HG03064 (cell line): ENCODE measurements at regions not wholly inside any gene's neighbourhood (a gene's known extent, or its start where the extent isn't known, plus 50 kb on each side); places are given as distances from the start of the nearest gene placed in this dataset.

Source experiments
- ATAC-seq: cut with Tn5 transposase; IDR thresholded peaks from one replicate; pipeline ENCODE4 v1.9.1; 2021; ENCODE audit warnings: low read depth; ENCODE audit not compliant: unreplicated experiment

GRCh38 chr9:31790720-31791119, 593.7 kb upstream of the ACO1 start:
- ATAC-seq = no peak

GRCh38 chr9:31799953-31800609, 584.4 kb upstream of the ACO1 start:
- ATAC-seq = no peak

GRCh38 chr9:31807574-31808256, 576.7 kb upstream of the ACO1 start:
- ATAC-seq = no peak

- no peak for ATAC-seq
Measured at GRCh38 chr9:31808766-31809165, 575.7 kb upstream of the ACO1 start.

- ATAC-seq = no peak
Measured at GRCh38 chr9:31820426-31820825, 564.0 kb upstream of the ACO1 start.

- no peak for ATAC-seq
Measured at GRCh38 chr9:31821583-31821982, 562.9 kb upstream of the ACO1 start.

- no peak for ATAC-seq
Measured at GRCh38 chr9:31823365-31823764, 561.1 kb upstream of the ACO1 start.

GRCh38 chr9:31824860-31825259, 559.6 kb upstream of the ACO1 start:
- no peak for ATAC-seq

GRCh38 chr9:31837211-31837610, 547.2 kb upstream of the ACO1 start:
- ATAC-seq = no peak

GRCh38 chr9:31839273-31839672, 545.2 kb upstream of the ACO1 start:
- no peak for ATAC-seq

GRCh38 chr9:31840702-31841101, 543.7 kb upstream of the ACO1 start:
- ATAC-seq = no peak

GRCh38 chr9:31847963-31848362, 536.5 kb upstream of the ACO1 start:
- ATAC-seq = no peak

- no peak for ATAC-seq
Measured at GRCh38 chr9:31848505-31849285, 535.7 kb upstream of the ACO1 start.

- ATAC-seq = no peak
Measured at GRCh38 chr9:31854187-31854586, 530.3 kb upstream of the ACO1 start.

GRCh38 chr9:31868830-31869229, 515.6 kb upstream of the ACO1 start:
- ATAC-seq = no peak

GRCh38 chr9:31870276-31870675, 514.2 kb upstream of the ACO1 start:
- no peak for ATAC-seq

- no peak for ATAC-seq
Measured at GRCh38 chr9:31873722-31874121, 510.7 kb upstream of the ACO1 start.

- ATAC-seq = no peak
Measured at GRCh38 chr9:31894008-31894407, 490.4 kb upstream of the ACO1 start.

GRCh38 chr9:31908158-31908890, 476.1 kb upstream of the ACO1 start:
- no peak for ATAC-seq

GRCh38 chr9:31908891-31909480, 475.5 kb upstream of the ACO1 start:
- no peak for ATAC-seq

GRCh38 chr9:31912636-31913035, 471.8 kb upstream of the ACO1 start:
- no peak for ATAC-seq
